Large intestine (tissue), 3 donors: ENCODE measurements at regions not wholly inside any gene's neighbourhood (a gene's known extent, or its start where the extent isn't known, plus 50 kb on each side); places are given as distances from the start of the nearest gene placed in this dataset.

Experiments used
- DNase-seq, 2 donors: peaks; one replicate each; pipeline versions ENCODE4 v3.0.0 to v3.0.0-alpha.2; 2013
- H3K27ac ChIP-seq: one replicate; pipeline ENCODE4 v1.5.1; 2013; ENCODE audit warnings: low read length
- H3K27me3 ChIP-seq: 2 replicates; pipeline ENCODE4 v1.6.1; 2013; ENCODE audit warnings: low read length; ENCODE audit not compliant: control insufficient read depth, insufficient read depth
- H3K36me3 ChIP-seq: 2 replicates; pipeline ENCODE4 v1.6.1; 2013; ENCODE audit warnings: low read length; ENCODE audit not compliant: control insufficient read depth, insufficient read depth
- H3K4me1 ChIP-seq: one replicate; pipeline ENCODE4 v1.6.1; 2013; ENCODE audit warnings: low read length; ENCODE audit not compliant: control insufficient read depth, insufficient read depth
- H3K4me3 ChIP-seq: one replicate; pipeline ENCODE4 v1.5.1; 2013; ENCODE audit warnings: low read length
- H3K9me3 ChIP-seq: one replicate; pipeline ENCODE4 v1.6.1; 2013; ENCODE audit warnings: mild to moderate bottlenecking, low read depth, low read length, moderate library complexity; ENCODE audit not compliant: control insufficient read depth
- WGBS: methylation state at CpG from one replicate; pipeline ENCODE4 v1.1.5; 2013; ENCODE audit warnings: low lambda C conversion rate; ENCODE audit not compliant: insufficient coverage; 5-methylcytosine and 5-hydroxymethylcytosine counted together

GRCh38 chrX:46398874-46399273 is 146.3 kb downstream of the ZNF674 start:
- no peaks in the 10 kb centered on the region for H3K4me1 ChIP-seq
- no peak overlapping the region for H3K27ac ChIP-seq
- DNase-seq, result no peak
- H3K4me3 ChIP-seq, result no peak overlapping the region
- peaks cover 3% of the 10 kb centered on the region for H3K9me3 ChIP-seq
- H3K36me3 ChIP-seq, result no peaks in the 10 kb centered on the region
- H3K27me3 ChIP-seq, result no peaks in the 10 kb centered on the region
- no CpG with 5 or more reads among the region's 1 CpG for WGBS

- H3K9me3 ChIP-seq, result peaks cover 3% of the 10 kb centered on the region
- no CpG with 5 or more reads among the region's 1 CpG for WGBS
- H3K27me3 ChIP-seq, result no peaks in the 10 kb centered on the region
- H3K4me1 ChIP-seq, result no peaks in the 10 kb centered on the region
- peak in 1 of 2 donors; percentile 6 for DNase-seq
- H3K4me3 ChIP-seq, result no peak overlapping the region
- H3K36me3 ChIP-seq, result no peaks in the 10 kb centered on the region
- no peak overlapping the region for H3K27ac ChIP-seq
Measured at GRCh38 chrX:46398126-46398525, 147.1 kb downstream of the ZNF674 start.

- no peak overlapping the region for H3K27ac ChIP-seq
- H3K27me3 ChIP-seq, result no peaks in the 10 kb centered on the region
- DNase-seq, result no peak
- H3K9me3 ChIP-seq, result peaks cover 2% of the 10 kb centered on the region
- H3K4me3 ChIP-seq, result no peak overlapping the region
- no peaks in the 10 kb centered on the region for H3K4me1 ChIP-seq
- no peaks in the 10 kb centered on the region for H3K36me3 ChIP-seq
Measured at GRCh38 chrX:46386511-46386910, 158.7 kb downstream of the ZNF674 start.

GRCh38 chrX:46383006-46383405 is 162.2 kb downstream of the ZNF674 start:
- H3K4me3 ChIP-seq, result no peak overlapping the region
- H3K4me1 ChIP-seq, result no peaks in the 10 kb centered on the region
- DNase-seq, result no peak
- no peaks in the 10 kb centered on the region for H3K9me3 ChIP-seq
- WGBS, result no CpG with 5 or more reads among the region's 2 CpGs
- H3K27me3 ChIP-seq, result no peaks in the 10 kb centered on the region
- no peaks in the 10 kb centered on the region for H3K36me3 ChIP-seq
- H3K27ac ChIP-seq, result no peak overlapping the region

GRCh38 chrX:46382595-46382994 is 162.6 kb downstream of the ZNF674 start:
- DNase-seq, result no peak
- H3K27ac ChIP-seq, result no peak overlapping the region
- H3K4me1 ChIP-seq, result no peaks in the 10 kb centered on the region
- H3K36me3 ChIP-seq, result no peaks in the 10 kb centered on the region
- no peaks in the 10 kb centered on the region for H3K9me3 ChIP-seq
- H3K4me3 ChIP-seq, result no peak overlapping the region
- no CpG with 5 or more reads among the region's 2 CpGs for WGBS
- H3K27me3 ChIP-seq, result no peaks in the 10 kb centered on the region

- Histone ChIP-seq H3K4me3 (no peak overlapping the region), H3K27ac (no peak overlapping the region), H3K27me3 (no peaks in the 10 kb centered on the region), H3K36me3 (no peaks in the 10 kb centered on the region), H3K9me3 (no peaks in the 10 kb centered on the region), H3K4me1 (no peaks in the 10 kb centered on the region)
- DNase-seq, result peak in 1 of 2 donors; percentile 1
- WGBS, result no CpG with 5 or more reads among the region's 2 CpGs
Measured at GRCh38 chrX:46381630-46382029, 163.6 kb downstream of the ZNF674 start.

GRCh38 chrX:46380148-46380752 is 165.0 kb downstream of the ZNF674 start:
- no peak overlapping the region for H3K4me3 ChIP-seq
- no peaks in the 10 kb centered on the region for H3K4me1 ChIP-seq
- DNase-seq, result no peak
- no CpG with 5 or more reads among the region's 3 CpGs for WGBS
- H3K27me3 ChIP-seq, result no peaks in the 10 kb centered on the region
- no peaks in the 10 kb centered on the region for H3K9me3 ChIP-seq
- no peaks in the 10 kb centered on the region for H3K36me3 ChIP-seq
- no peak overlapping the region for H3K27ac ChIP-seq

GRCh38 chrX:46376246-46376885 is 168.9 kb downstream of the ZNF674 start:
- Histone ChIP-seq H3K9me3 (no peaks in the 10 kb centered on the region), H3K27me3 (no peaks in the 10 kb centered on the region), H3K27ac (no peak overlapping the region), H3K4me1 (no peaks in the 10 kb centered on the region), H3K36me3 (no peaks in the 10 kb centered on the region), H3K4me3 (no peak overlapping the region)
- WGBS, result no CpG with 5 or more reads among the region's 4 CpGs
- peak; percentile 21 to 58 for DNase-seq

GRCh38 chrX:46375831-46376230 is 169.4 kb downstream of the ZNF674 start:
- no peak for DNase-seq
- H3K27ac ChIP-seq, result no peak overlapping the region
- no CpG with 5 or more reads among the region's 3 CpGs for WGBS
- H3K4me3 ChIP-seq, result no peak overlapping the region
- no peaks in the 10 kb centered on the region for H3K4me1 ChIP-seq
- no peaks in the 10 kb centered on the region for H3K9me3 ChIP-seq
- H3K36me3 ChIP-seq, result no peaks in the 10 kb centered on the region
- H3K27me3 ChIP-seq, result no peaks in the 10 kb centered on the region

- Histone ChIP-seq H3K9me3 (no peaks in the 10 kb centered on the region), H3K27ac (no peak overlapping the region), H3K27me3 (no peaks in the 10 kb centered on the region), H3K4me1 (no peaks in the 10 kb centered on the region), H3K4me3 (no peak overlapping the region), H3K36me3 (no peaks in the 10 kb centered on the region)
- no CpG with 5 or more reads among the region's 1 CpG for WGBS
- no peak for DNase-seq
Measured at GRCh38 chrX:46374371-46374770, 170.8 kb downstream of the ZNF674 start.

- no peaks in the 10 kb centered on the region for H3K9me3 ChIP-seq
- no peaks in the 10 kb centered on the region for H3K4me1 ChIP-seq
- WGBS, result 100% methylated on average over 1 of the region's 2 CpGs
- no peaks in the 10 kb centered on the region for H3K27me3 ChIP-seq
- H3K4me3 ChIP-seq, result no peak overlapping the region
- H3K27ac ChIP-seq, result no peak overlapping the region
- DNase-seq, result no peak
- no peaks in the 10 kb centered on the region for H3K36me3 ChIP-seq
Measured at GRCh38 chrX:46367491-46367890, 177.7 kb downstream of the ZNF674 start.
